H1 (cell line): ENCODE measurements at regions not wholly inside any gene's neighbourhood (a gene's known extent, or its start where the extent isn't known, plus 50 kb on each side); places are given as distances from the start of the nearest gene placed in this dataset.

Experiments
- CTCF ChIA-PET: fragments of 300-600 bp; sonication (Branson Sonifier 250); formaldehyde crosslinking; loops from one replicate; lab custom pipeline; 2021; ENCODE audit not compliant: partially characterized antibody; lab: Charles Lee
- POLR2A ChIA-PET: fragments of 300-600 bp; sonication (Branson Sonifier 250); formaldehyde crosslinking; loops from one replicate; lab custom pipeline; 2021; ENCODE audit warnings: inconsistent platforms; ENCODE audit not compliant: partially characterized antibody; lab: Charles Lee
- DNase-seq, 2 experiments: peaks; one replicate each; pipeline versions ENCODE4 v3.0.0 to v3.0.0-alpha.2; 2010 to 2022; ENCODE audit warnings: low spot score in 2 of 2, low read depth in 1 of 2, mixed read lengths in 1 of 2
- FAIRE-seq: peaks from 2 replicates; lab custom pipeline; 2011; peaks lifted over from hg19 to GRCh38; lab: Jason Lieb, UNC
- H2AFZ ChIP-seq: 2 replicates; pipeline ENCODE4 v1.8.1; 2012; ENCODE audit warnings: low read length, inconsistent platforms
- H2AK5ac ChIP-seq: 2 replicates; pipeline ENCODE4 v1.6.1; 2013; ENCODE audit warnings: low read depth, low read length
- H2BK120ac ChIP-seq: replicated peaks from 2 replicates; pipeline ENCODE3; 2013; ENCODE audit warnings: low read depth, low read length, inconsistent platforms
- H2BK12ac ChIP-seq: 2 replicates; pipeline ENCODE4 v1.6.1; 2013; ENCODE audit warnings: low read depth, low read length
- H2BK15ac ChIP-seq: 2 replicates; pipeline ENCODE4 v1.6.1; 2013; ENCODE audit warnings: low read length
- H2BK20ac ChIP-seq: 2 replicates; pipeline ENCODE4 v1.6.1; 2013; ENCODE audit warnings: low read length
- H2BK5ac ChIP-seq: 2 replicates; pipeline ENCODE4 v1.6.1; 2013; ENCODE audit warnings: low read depth, low read length
- H3K14ac ChIP-seq: 2 replicates; pipeline ENCODE4 v1.6.1; 2013; ENCODE audit warnings: inconsistent platforms; ENCODE audit not compliant: insufficient read length
- H3K18ac ChIP-seq: 2 replicates; pipeline ENCODE4 v1.6.1; 2013; ENCODE audit warnings: low read length; ENCODE audit errors: extremely low read depth
- H3K23ac ChIP-seq: 2 replicates; pipeline ENCODE4 v1.6.1; 2013; ENCODE audit warnings: inconsistent platforms; ENCODE audit not compliant: insufficient read length
- H3K23me2 ChIP-seq: 2 replicates; pipeline ENCODE4 v1.6.1; 2013; ENCODE audit warnings: low read depth, low read length
- H3K27ac ChIP-seq: 2 replicates; pipeline ENCODE4 v1.6.1; 2011; ENCODE audit warnings: low read depth, low read length, inconsistent platforms
- H3K27me3 ChIP-seq, 4 experiments: replicated peaks in 1 of 4; 1 replicate in 1 of 4; 2 replicates in 3 of 4; pipeline versions ENCODE4 v1.6.1 to v1.8.1; 2011 to 2013; ENCODE audit warnings: low read length in 3 of 4, mild to moderate bottlenecking in 3 of 4, inconsistent platforms in 2 of 4, mixed read lengths in 2 of 4, moderate library complexity in 1 of 4; ENCODE audit not compliant: control insufficient read depth in 3 of 4, insufficient read depth in 3 of 4; ENCODE audit errors: extremely low read depth in 1 of 4
- H3K36me3 ChIP-seq, 4 experiments: 2 replicates each; pipeline versions ENCODE4 v1.6.1 to v1.8.1; 2011 to 2013; ENCODE audit warnings: mild to moderate bottlenecking in 4 of 4, low read length in 3 of 4, moderate library complexity in 2 of 4, control low read depth in 1 of 4, inconsistent platforms in 1 of 4; ENCODE audit not compliant: insufficient read depth in 4 of 4, control insufficient read depth in 2 of 4
- H3K4ac ChIP-seq: replicated peaks from 2 replicates; pipeline ENCODE3; 2013; ENCODE audit warnings: low read length, low read depth, mixed read lengths, inconsistent platforms; ENCODE audit not compliant: insufficient read length
- H3K4me1 ChIP-seq, 4 experiments: replicated peaks in 1 of 4; 1 replicate in 1 of 4; 2 replicates in 3 of 4; pipeline versions ENCODE4 v1.6.1 to v1.8.1; 2011 to 2013; ENCODE audit warnings: low read length in 3 of 4, inconsistent platforms in 2 of 4, mixed read lengths in 1 of 4; ENCODE audit not compliant: insufficient read depth in 4 of 4, control insufficient read depth in 3 of 4
- H3K4me2 ChIP-seq, 2 experiments: 2 replicates each; pipeline versions ENCODE4 v1.6.1 to v1.8.1; 2011 to 2013; ENCODE audit warnings: low read depth in 2 of 2, low read length in 2 of 2, control low read depth in 1 of 2, inconsistent platforms in 1 of 2, mild to moderate bottlenecking in 1 of 2; ENCODE audit not compliant: insufficient read depth in 1 of 2
- H3K4me3 ChIP-seq, 4 experiments: fragments of 200-600, 300-600 bp in 1 of 4; sonication (generic), shearing (Covaris generic), sonication (Bioruptor Twin) in 1 of 4; 2 replicates each; pipeline versions ENCODE4 v1.5.1 to v1.8.1; 2011 to 2016; ENCODE audit warnings: low read length in 4 of 4, low read depth in 3 of 4, control low read depth in 2 of 4, inconsistent platforms in 2 of 4, mild to moderate bottlenecking in 2 of 4, mixed read lengths in 1 of 4, moderate library complexity in 1 of 4; ENCODE audit not compliant: insufficient read depth in 2 of 4; ENCODE audit errors: extremely low read depth in 1 of 4
- H3K56ac ChIP-seq: replicated peaks from 2 replicates; pipeline ENCODE3; 2013; ENCODE audit warnings: low read depth, mild to moderate bottlenecking, mixed read lengths, low read length, inconsistent platforms; ENCODE audit not compliant: insufficient read length
- H3K79me1 ChIP-seq: 2 replicates; pipeline ENCODE4 v1.6.1; 2013; ENCODE audit warnings: low read depth, low read length, control low read depth
- H3K79me2 ChIP-seq, 2 experiments: 2 replicates each; pipeline versions ENCODE4 v1.6.1 to v1.8.1; 2012 to 2013; ENCODE audit warnings: low read length in 2 of 2, mild to moderate bottlenecking in 2 of 2, inconsistent platforms in 1 of 2; ENCODE audit not compliant: insufficient read depth in 2 of 2, control insufficient read depth in 1 of 2
- H3K9ac ChIP-seq, 4 experiments: replicated peaks in 1 of 4; 1 replicate in 1 of 4; 2 replicates in 3 of 4; pipeline versions ENCODE4 v1.6.1 to v1.8.1; 2011 to 2013; ENCODE audit warnings: low read depth in 3 of 4, low read length in 3 of 4, control low read depth in 2 of 4, mild to moderate bottlenecking in 2 of 4, moderate library complexity in 2 of 4, inconsistent platforms in 1 of 4; ENCODE audit errors: extremely low read depth in 1 of 4
- H3K9me3 ChIP-seq, 2 experiments: 2 replicates each; pipeline versions ENCODE4 v1.6.1 to v1.8.1; 2012 to 2013; ENCODE audit warnings: mild to moderate bottlenecking in 2 of 2, moderate library complexity in 2 of 2, control low read depth in 1 of 2, inconsistent platforms in 1 of 2, low read depth in 1 of 2, low read length in 1 of 2, mixed read lengths in 1 of 2; ENCODE audit not compliant: insufficient read depth in 2 of 2
- H4K20me1 ChIP-seq, 2 experiments: replicated peaks in 1 of 2; 2 replicates each; pipeline versions ENCODE3 to v1.8.1; 2011 to 2013; ENCODE audit warnings: inconsistent platforms in 2 of 2, low read length in 2 of 2, mild to moderate bottlenecking in 1 of 2; ENCODE audit not compliant: insufficient read depth in 2 of 2, control insufficient read depth in 1 of 2
- H4K5ac ChIP-seq: 2 replicates; pipeline ENCODE4 v1.6.1; 2013; ENCODE audit warnings: low read length, low read depth, mixed read lengths, inconsistent platforms; ENCODE audit not compliant: insufficient read length
- H4K8ac ChIP-seq: 2 replicates; pipeline ENCODE4 v1.8.0; 2013; ENCODE audit warnings: mild to moderate bottlenecking, moderate library complexity, low read length, inconsistent platforms; ENCODE audit not compliant: insufficient read depth; ENCODE audit errors: extremely low read depth
- H4K91ac ChIP-seq: replicated peaks from 2 replicates; pipeline ENCODE3; 2013; ENCODE audit warnings: low read length, mixed read lengths, inconsistent platforms; ENCODE audit not compliant: insufficient read length
- CEBPB ChIP-seq: IDR thresholded peaks from 2 replicates; pipeline ENCODE4 v1.6.1; 2012; ENCODE audit warnings: low read depth, low read length
- FOSL1 ChIP-seq: IDR thresholded peaks from 2 replicates; pipeline ENCODE4 v1.6.1; 2011; ENCODE audit warnings: mild to moderate bottlenecking, low read depth, low read length, moderate library complexity; ENCODE audit not compliant: insufficient read depth
- POU5F1 ChIP-seq: IDR thresholded peaks from 2 replicates; pipeline ENCODE4 v1.6.1; 2011; ENCODE audit warnings: low read depth, mild to moderate bottlenecking, low read length, moderate library complexity
- SIX5 ChIP-seq: IDR thresholded peaks from 2 replicates; pipeline ENCODE4 v1.6.1; 2011; ENCODE audit warnings: mild to moderate bottlenecking, low read depth, low read length
- TCF12 ChIP-seq: IDR thresholded peaks from 2 replicates; pipeline ENCODE4 v1.6.1; 2011; ENCODE audit warnings: low read depth, mild to moderate bottlenecking, low read length
- WGBS, 2 experiments: shearing (Covaris generic) in 1 of 2; methylation state at CpG; one replicate each; pipeline versions ENCODE4 v1.1.6 to v1.1.7; 2013 to 2015; ENCODE audit warnings: low lambda C conversion rate in 2 of 2, mixed read lengths in 2 of 2, inconsistent platforms in 1 of 2, low coverage in 1 of 2, missing lambda C conversion rate in 1 of 2; ENCODE audit not compliant: insufficient replicate concordance in 2 of 2, insufficient coverage in 1 of 2, insufficient read length in 1 of 2; ENCODE audit errors: extremely low coverage in 1 of 2, missing lambda C conversion rate in 1 of 2; 5-methylcytosine and 5-hydroxymethylcytosine counted together

DNA sequence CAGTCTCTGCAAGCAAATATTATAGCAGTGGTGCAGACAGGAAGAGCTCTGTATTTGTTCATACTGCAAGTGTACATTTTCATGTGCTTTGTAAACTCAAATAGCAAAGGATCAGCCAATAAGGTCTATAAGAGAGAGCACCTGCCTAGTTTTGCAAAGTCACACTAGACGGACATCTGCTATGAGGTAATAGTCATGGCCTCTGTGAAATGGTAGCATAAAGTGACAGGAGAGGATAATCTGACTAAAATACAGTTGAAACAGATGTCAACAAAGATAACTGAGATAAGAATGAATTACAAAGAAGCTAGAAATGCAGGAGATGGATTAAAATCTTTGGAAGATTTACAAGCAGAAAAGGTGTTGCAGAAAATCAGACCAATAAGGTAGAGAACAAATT, 70.6 kb upstream of the SPON1 start:
- no peaks in the 10 kb centered on the region for H4K20me1 ChIP-seq
- H3K18ac ChIP-seq = no peak overlapping the region
- CTCF ChIA-PET = interaction anchor here (1.7 kb wide), 1 partner anchor 18 kb away, joined by 5 read pairs; no protein-coding TSS in a partner anchor
- H2BK15ac ChIP-seq = no peak overlapping the region
- no peak overlapping the region for H3K4me3 ChIP-seq
- no peaks in the 10 kb centered on the region for H3K27me3 ChIP-seq
- no peak overlapping the region for H3K9ac ChIP-seq
- no peaks in the 10 kb centered on the region for H3K79me2 ChIP-seq
- H2AFZ ChIP-seq = no peak overlapping the region
- H2BK20ac ChIP-seq = no peak overlapping the region
- H2AK5ac ChIP-seq = no peak overlapping the region
- no peak overlapping the region for H4K5ac ChIP-seq
- DNase-seq = no peak
- H3K23me2 ChIP-seq = no peaks in the 10 kb centered on the region
- no peaks in the 10 kb centered on the region for H3K4me1 ChIP-seq
- no peak overlapping the region for H3K23ac ChIP-seq
- no peak for FAIRE-seq
- no peak overlapping the region for H2BK120ac ChIP-seq
- no peak overlapping the region for H2BK12ac ChIP-seq
- no peak overlapping the region for H3K14ac ChIP-seq
- POLR2A ChIA-PET = no interaction called here
- no peaks in the 10 kb centered on the region for H3K9me3 ChIP-seq
- WGBS, 2 experiments = 72% methylated on average over 1 of the region's 1 CpG; no CpG with 5 or more reads in 1 of the 2 experiments
- no peaks in the 10 kb centered on the region for H3K36me3 ChIP-seq
- no peak overlapping the region for H3K4ac ChIP-seq
- H3K79me1 ChIP-seq = no peaks in the 10 kb centered on the region
- no peak overlapping the region for H4K91ac ChIP-seq
- H4K8ac ChIP-seq = no peak overlapping the region
- no peak overlapping the region for H3K56ac ChIP-seq
- no peak overlapping the region for H2BK5ac ChIP-seq
- no peak overlapping the region for H3K4me2 ChIP-seq
- TF ChIP-seq CEBPB = no peak
- no peak for TF ChIP-seq POU5F1
- no peak for TF ChIP-seq TCF12
- TF ChIP-seq SIX5 = no peak
- no peak for TF ChIP-seq FOSL1
- H3K27ac ChIP-seq = no peak overlapping the region
